ENCODE measurements at regions not wholly inside any gene's neighbourhood (a gene's known extent, or its start where the extent isn't known, plus 50 kb on each side); places are given as distances from the start of the nearest gene placed in this dataset.

- H3K36me3 Mint-ChIP-seq = no peaks in the 10 kb centered on the region
- CTCF ChIA-PET = no interaction called here
These were observed 89.3 kb upstream of the NEIL3 start for GRCh38 chr4:177220376-177220775.

GRCh38 chr4:177222781-177223180 is 86.9 kb upstream of the NEIL3 start:
- H3K27ac Mint-ChIP-seq = no peak overlapping the region
- no peaks in the 10 kb centered on the region for H3K36me3 Mint-ChIP-seq
- CTCF ChIA-PET = no interaction called here
- no peak for DNase-seq
- H3K9me3 Mint-ChIP-seq (ENCODE audit: low read depth) = no peaks in the 10 kb centered on the region
- H3K4me3 Mint-ChIP-seq = no peak overlapping the region
- peaks cover 12% of the 10 kb centered on the region for H3K27me3 Mint-ChIP-seq
- ATAC-seq = no peak
- H3K4me1 Mint-ChIP-seq = peaks cover 7% of the 10 kb centered on the region

More at GRCh38 chr4:177220376-177220775, 89.3 kb upstream of the NEIL3 start:
- DNase-seq (no peak), ATAC-seq (no peak)
- H3K4me3 Mint-ChIP-seq = no peak overlapping the region
- H3K27me3 Mint-ChIP-seq = peaks cover 14% of the 10 kb centered on the region
- H3K27ac Mint-ChIP-seq = no peak overlapping the region
- H3K9me3 Mint-ChIP-seq (ENCODE audit: low read depth) = no peaks in the 10 kb centered on the region
- peaks cover 3% of the 10 kb centered on the region for H3K4me1 Mint-ChIP-seq

GRCh38 chr4:177225605-177226004 is 84.1 kb upstream of the NEIL3 start:
- Mint-ChIP-seq H3K27me3 (peaks cover 11% of the 10 kb centered on the region), H3K4me1 (peaks cover 11% of the 10 kb centered on the region), H3K27ac (no peak overlapping the region), H3K4me3 (no peak overlapping the region), H3K9me3 (ENCODE audit: low read depth) (no peaks in the 10 kb centered on the region), H3K36me3 (no peaks in the 10 kb centered on the region)
- ATAC-seq = peak; percentile 55
- CTCF ChIA-PET = no interaction called here
- DNase-seq = no peak

GRCh38 chr4:177227636-177228035 is 82.0 kb upstream of the NEIL3 start:
- H3K9me3 Mint-ChIP-seq (ENCODE audit: low read depth) = no peaks in the 10 kb centered on the region
- no peak for DNase-seq
- no peaks in the 10 kb centered on the region for H3K36me3 Mint-ChIP-seq
- H3K4me3 Mint-ChIP-seq = no peak overlapping the region
- ATAC-seq = no peak
- H3K27ac Mint-ChIP-seq = no peak overlapping the region
- peaks cover 11% of the 10 kb centered on the region for H3K4me1 Mint-ChIP-seq
- CTCF ChIA-PET = interaction anchor here (0.7 kb wide), 1 partner anchor 97 kb away, joined by 3 read pairs; no protein-coding TSS in a partner anchor
- peaks cover 2% of the 10 kb centered on the region for H3K27me3 Mint-ChIP-seq

- peaks cover 2% of the 10 kb centered on the region for H3K27me3 Mint-ChIP-seq
- H3K4me1 Mint-ChIP-seq = peaks cover 11% of the 10 kb centered on the region
- CTCF ChIA-PET = no interaction called here
- H3K27ac Mint-ChIP-seq = no peak overlapping the region
- H3K9me3 Mint-ChIP-seq (ENCODE audit: low read depth) = no peaks in the 10 kb centered on the region
- H3K4me3 Mint-ChIP-seq = no peak overlapping the region
- no peaks in the 10 kb centered on the region for H3K36me3 Mint-ChIP-seq
- no peak for ATAC-seq
- DNase-seq = no peak
These were observed 81.1 kb upstream of the NEIL3 start for GRCh38 chr4:177228599-177228998.

- Mint-ChIP-seq H3K36me3 (no peaks in the 10 kb centered on the region), H3K27ac (peak overlapping the region; percentile 64), H3K9me3 (ENCODE audit: low read depth) (no peaks in the 10 kb centered on the region), H3K4me3 (peak overlapping the region; percentile 46), H3K27me3 (peaks cover 2% of the 10 kb centered on the region), H3K4me1 (peaks cover 11% of the 10 kb centered on the region)
- no peak for ATAC-seq
- no peak for DNase-seq
- CTCF ChIA-PET = no interaction called here
These were observed 80.3 kb upstream of the NEIL3 start for GRCh38 chr4:177229331-177229730.

GRCh38 chr4:177232473-177232872 is 77.2 kb upstream of the NEIL3 start:
- no peaks in the 10 kb centered on the region for H3K27me3 Mint-ChIP-seq
- H3K36me3 Mint-ChIP-seq = no peaks in the 10 kb centered on the region
- CTCF ChIA-PET = no interaction called here
- DNase-seq = no peak
- no peak overlapping the region for H3K27ac Mint-ChIP-seq
- no peak overlapping the region for H3K4me3 Mint-ChIP-seq
- peaks cover 4% of the 10 kb centered on the region for H3K4me1 Mint-ChIP-seq
- no peaks in the 10 kb centered on the region for H3K9me3 Mint-ChIP-seq (ENCODE audit: low read depth)
- no peak for ATAC-seq

- Mint-ChIP-seq H3K4me1 (no peaks in the 10 kb centered on the region), H3K27me3 (no peaks in the 10 kb centered on the region), H3K9me3 (ENCODE audit: low read depth) (no peaks in the 10 kb centered on the region), H3K36me3 (no peaks in the 10 kb centered on the region), H3K27ac (no peak overlapping the region), H3K4me3 (no peak overlapping the region)
- CTCF ChIA-PET = no interaction called here
- ATAC-seq (no peak), DNase-seq (no peak)
These were observed 74.6 kb upstream of the NEIL3 start for GRCh38 chr4:177235026-177235425.

- CTCF ChIA-PET = no interaction called here
- H3K9me3 Mint-ChIP-seq (ENCODE audit: low read depth) = no peaks in the 10 kb centered on the region
- H3K4me1 Mint-ChIP-seq = no peaks in the 10 kb centered on the region
- no peak for ATAC-seq
- H3K27me3 Mint-ChIP-seq = no peaks in the 10 kb centered on the region
- no peak overlapping the region for H3K27ac Mint-ChIP-seq
- H3K4me3 Mint-ChIP-seq = no peak overlapping the region
- H3K36me3 Mint-ChIP-seq = no peaks in the 10 kb centered on the region
- no peak for DNase-seq
These were observed 72.8 kb upstream of the NEIL3 start for GRCh38 chr4:177236886-177237285.

- DNase-seq (no peak), ATAC-seq (no peak)
- H3K4me1 Mint-ChIP-seq = no peaks in the 10 kb centered on the region
- H3K4me3 Mint-ChIP-seq = no peak overlapping the region
- no peaks in the 10 kb centered on the region for H3K36me3 Mint-ChIP-seq
- no peak overlapping the region for H3K27ac Mint-ChIP-seq
- no peaks in the 10 kb centered on the region for H3K9me3 Mint-ChIP-seq (ENCODE audit: low read depth)
- no peaks in the 10 kb centered on the region for H3K27me3 Mint-ChIP-seq
- CTCF ChIA-PET = no interaction called here
These were observed 72.4 kb upstream of the NEIL3 start for GRCh38 chr4:177237291-177237690.

GRCh38 chr4:177239477-177239876 is 70.2 kb upstream of the NEIL3 start:
- Mint-ChIP-seq H3K4me1 (no peaks in the 10 kb centered on the region), H3K4me3 (no peak overlapping the region), H3K27ac (no peak overlapping the region), H3K27me3 (peaks cover 2% of the 10 kb centered on the region), H3K36me3 (no peaks in the 10 kb centered on the region), H3K9me3 (ENCODE audit: low read depth) (no peaks in the 10 kb centered on the region)
- CTCF ChIA-PET = interaction anchor here (1.3 to 2.6 kb wide), 2 partner anchors 10 to 27 kb away, joined by 3 to 11 read pairs; no protein-coding TSS in a partner anchor
- ATAC-seq (no peak), DNase-seq (no peak)

- CTCF ChIA-PET = interaction anchor here (1.3 to 2.6 kb wide), 2 partner anchors 10 to 27 kb away, joined by 3 to 11 read pairs; no protein-coding TSS in a partner anchor
These were observed 69.8 kb upstream of the NEIL3 start for GRCh38 chr4:177239878-177240277.

GRCh38 chr4:177242651-177243286 is 66.9 kb upstream of the NEIL3 start:
- Mint-ChIP-seq H3K27me3 (peaks cover 13% of the 10 kb centered on the region), H3K4me3 (no peak overlapping the region), H3K27ac (no peak overlapping the region), H3K36me3 (no peaks in the 10 kb centered on the region), H3K4me1 (no peaks in the 10 kb centered on the region), H3K9me3 (ENCODE audit: low read depth) (no peaks in the 10 kb centered on the region)
- CTCF ChIA-PET = no interaction called here
- no peak for DNase-seq
- no peak for ATAC-seq

More at GRCh38 chr4:177239878-177240277, 69.8 kb upstream of the NEIL3 start:
- Mint-ChIP-seq H3K9me3 (ENCODE audit: low read depth) (no peaks in the 10 kb centered on the region), H3K4me1 (no peaks in the 10 kb centered on the region), H3K27me3 (peaks cover 2% of the 10 kb centered on the region), H3K27ac (no peak overlapping the region), H3K36me3 (no peaks in the 10 kb centered on the region), H3K4me3 (no peak overlapping the region)
- DNase-seq = no peak
- no peak for ATAC-seq

- ATAC-seq = no peak
- H3K27ac Mint-ChIP-seq = no peak overlapping the region
- CTCF ChIA-PET = no interaction called here
These were observed 62.8 kb upstream of the NEIL3 start for GRCh38 chr4:177246641-177247584.

More at GRCh38 chr4:177246641-177247584, 62.8 kb upstream of the NEIL3 start:
- Mint-ChIP-seq H3K9me3 (ENCODE audit: low read depth) (no peaks in the 10 kb centered on the region), H3K27me3 (peaks cover 26% of the 10 kb centered on the region), H3K36me3 (no peaks in the 10 kb centered on the region), H3K4me3 (no peak overlapping the region), H3K4me1 (peaks cover 11% of the 10 kb centered on the region)
- no peak for DNase-seq
